ENCODE measurements at regions not wholly inside any gene's neighbourhood (a gene's known extent, or its start where the extent isn't known, plus 50 kb on each side); places are given as distances from the start of the nearest gene placed in this dataset.

DNA sequence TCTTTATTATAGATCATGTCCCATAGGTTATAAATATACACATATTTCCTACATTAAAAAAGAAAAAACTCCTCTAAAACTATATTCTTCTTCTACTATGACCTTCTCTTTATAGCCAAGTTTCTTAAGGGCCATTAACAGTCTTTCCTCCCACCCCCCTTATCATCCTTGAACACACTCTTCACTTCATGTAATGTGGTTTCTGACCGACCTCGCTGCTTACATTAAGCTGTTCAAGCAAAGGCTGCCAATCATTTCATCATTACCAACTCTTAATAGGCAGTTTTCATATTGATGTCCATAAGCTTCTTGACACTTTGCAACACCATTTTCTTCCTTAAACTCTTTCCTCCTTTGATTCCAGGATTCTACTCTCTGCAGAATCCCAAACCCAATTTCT is 283.0 kb upstream of the PCSK5 start:
- no peak for TF ChIP-seq CTCF (IDR thresholded peaks at IDR 0.05 in 4 of 5, conservative IDR thresholded peaks at IDR 0.05 in 1 of 5)
- no peak for TF ChIP-seq POLR2A (IDR thresholded peaks at IDR 0.05)
